Osteoblast (primary cell): ENCODE measurements at regions not wholly inside any gene's neighbourhood (a gene's known extent, or its start where the extent isn't known, plus 50 kb on each side); places are given as distances from the start of the nearest gene placed in this dataset.

Experiments
- DNase-seq: peaks from one replicate; pipeline ENCODE4 v3.0.0; 2011; ENCODE audit warnings: low spot score, mixed read lengths; ENCODE audit not compliant: insufficient read length; ENCODE audit errors: missing footprints
- H2AFZ ChIP-seq: 2 replicates; pipeline ENCODE4 v1.6.0; 2011; ENCODE audit warnings: mild to moderate bottlenecking, low read length
- H3K27ac ChIP-seq: 2 replicates; pipeline ENCODE4 v1.5.1; 2011; ENCODE audit warnings: mild to moderate bottlenecking, low read depth, low read length, moderate library complexity
- H3K27me3 ChIP-seq: 2 replicates; pipeline ENCODE4 v1.6.0; 2012; ENCODE audit warnings: mild to moderate bottlenecking, control low read depth, inconsistent platforms, low read length, moderate library complexity; ENCODE audit not compliant: insufficient read depth
- H3K36me3 ChIP-seq: 2 replicates; pipeline ENCODE4 v1.5.1; 2011; ENCODE audit warnings: mild to moderate bottlenecking, low read length, control low read depth, moderate library complexity; ENCODE audit not compliant: insufficient read depth
- H3K4me1 ChIP-seq: 2 replicates; pipeline ENCODE4 v1.5.1; 2011; ENCODE audit warnings: mild to moderate bottlenecking, low read length, control low read depth, moderate library complexity; ENCODE audit not compliant: insufficient read depth
- H3K4me2 ChIP-seq: 2 replicates; pipeline ENCODE4 v1.6.0; 2011; ENCODE audit warnings: mild to moderate bottlenecking, low read length; ENCODE audit not compliant: insufficient read depth
- H3K4me3 ChIP-seq: fragments of 200-600 bp; sonication (generic); 3 replicates; pipeline ENCODE4 v1.5.1; 2012; ENCODE audit warnings: mild to moderate bottlenecking, low read length, inconsistent platforms; ENCODE audit not compliant: insufficient read depth
- H3K79me2 ChIP-seq: 2 replicates; pipeline ENCODE4 v1.6.0; 2012; ENCODE audit warnings: mild to moderate bottlenecking, low read length, control low read depth, inconsistent platforms; ENCODE audit not compliant: insufficient read depth
- H3K9me3 ChIP-seq: 2 replicates; pipeline ENCODE4 v1.5.1; 2011; ENCODE audit warnings: low read depth, low read length, control low read depth
- H4K20me1 ChIP-seq: 2 replicates; pipeline ENCODE4 v1.6.0; 2012; ENCODE audit warnings: mild to moderate bottlenecking, low read length, control low read depth; ENCODE audit not compliant: insufficient read depth
- TF ChIP-seq, protein P1 (sequence below): IDR thresholded peaks from 2 replicates; pipeline ENCODE4 v1.5.1; 2011; ENCODE audit warnings: mild to moderate bottlenecking, low read depth, low read length, moderate library complexity; ENCODE audit errors: extremely low read depth

DNA sequence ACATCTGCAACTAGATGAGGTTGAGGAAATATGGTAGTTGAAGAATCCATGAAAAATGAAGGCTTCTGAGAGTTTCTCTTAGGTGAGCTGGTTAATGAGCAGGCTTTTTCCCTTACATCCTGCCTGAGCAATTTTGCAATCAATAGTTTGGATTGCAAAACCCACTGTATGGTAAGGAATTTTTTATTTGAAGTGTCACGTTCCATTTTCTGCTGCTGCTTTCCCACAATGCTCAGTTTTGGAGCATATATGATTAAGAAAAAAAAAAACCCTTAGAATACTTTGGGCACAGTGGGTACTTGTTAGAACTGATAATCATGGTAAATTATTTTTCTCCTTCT lies 144.2 kb downstream of the PCSK1 start:
- no peaks in the 10 kb centered on the region for H3K79me2 ChIP-seq
- H2AFZ ChIP-seq = no peak overlapping the region
- peak overlapping the region; percentile 42 for H3K4me2 ChIP-seq
- no peaks in the 10 kb centered on the region for H4K20me1 ChIP-seq
- no peak for DNase-seq
- no peaks in the 10 kb centered on the region for H3K9me3 ChIP-seq
- H3K36me3 ChIP-seq = no peaks in the 10 kb centered on the region
- TF ChIP-seq, protein P1, sequence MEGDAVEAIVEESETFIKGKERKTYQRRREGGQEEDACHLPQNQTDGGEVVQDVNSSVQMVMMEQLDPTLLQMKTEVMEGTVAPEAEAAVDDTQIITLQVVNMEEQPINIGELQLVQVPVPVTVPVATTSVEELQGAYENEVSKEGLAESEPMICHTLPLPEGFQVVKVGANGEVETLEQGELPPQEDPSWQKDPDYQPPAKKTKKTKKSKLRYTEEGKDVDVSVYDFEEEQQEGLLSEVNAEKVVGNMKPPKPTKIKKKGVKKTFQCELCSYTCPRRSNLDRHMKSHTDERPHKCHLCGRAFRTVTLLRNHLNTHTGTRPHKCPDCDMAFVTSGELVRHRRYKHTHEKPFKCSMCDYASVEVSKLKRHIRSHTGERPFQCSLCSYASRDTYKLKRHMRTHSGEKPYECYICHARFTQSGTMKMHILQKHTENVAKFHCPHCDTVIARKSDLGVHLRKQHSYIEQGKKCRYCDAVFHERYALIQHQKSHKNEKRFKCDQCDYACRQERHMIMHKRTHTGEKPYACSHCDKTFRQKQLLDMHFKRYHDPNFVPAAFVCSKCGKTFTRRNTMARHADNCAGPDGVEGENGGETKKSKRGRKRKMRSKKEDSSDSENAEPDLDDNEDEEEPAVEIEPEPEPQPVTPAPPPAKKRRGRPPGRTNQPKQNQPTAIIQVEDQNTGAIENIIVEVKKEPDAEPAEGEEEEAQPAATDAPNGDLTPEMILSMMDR = no peak
- no peak overlapping the region for H3K4me3 ChIP-seq
- H3K27ac ChIP-seq = peak overlapping the region; percentile 62
- H3K27me3 ChIP-seq = no peaks in the 10 kb centered on the region
- H3K4me1 ChIP-seq = peaks cover 19% of the 10 kb centered on the region

DNA sequence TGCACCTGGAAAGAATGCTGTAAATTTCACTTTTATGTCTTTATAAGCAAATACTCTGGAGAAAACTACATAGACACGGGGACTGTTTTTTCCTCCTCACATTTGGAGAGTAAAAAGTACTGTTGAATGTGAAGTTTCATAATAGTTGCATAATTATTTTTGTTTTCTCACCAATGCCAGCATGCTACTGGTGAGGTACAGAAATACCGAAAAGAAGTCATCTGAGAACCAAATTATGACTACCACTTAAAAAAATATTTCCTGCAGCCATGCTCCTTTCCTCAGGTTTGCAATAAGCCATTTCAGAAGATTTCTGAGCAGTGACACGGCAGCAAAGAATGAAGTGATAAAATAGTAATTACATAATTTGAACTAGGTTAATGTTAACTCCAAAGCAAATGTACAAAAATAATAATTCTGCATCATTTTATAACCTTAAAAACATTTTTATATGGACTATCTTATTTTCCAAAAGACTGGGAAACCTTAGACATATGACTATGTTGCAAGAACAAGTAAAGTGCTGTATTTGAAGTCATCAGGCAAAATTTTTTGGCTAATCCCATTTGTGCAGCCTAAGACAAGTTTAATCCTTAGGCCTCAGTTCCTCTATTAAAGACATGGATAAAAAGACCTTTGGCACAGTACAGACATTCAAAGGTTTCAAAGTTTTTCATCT lies 144.7 kb downstream of the PCSK1 start:
- H3K36me3 ChIP-seq = no peaks in the 10 kb centered on the region
- no peak overlapping the region for H2AFZ ChIP-seq
- H3K27me3 ChIP-seq = no peaks in the 10 kb centered on the region
- peak overlapping the region; percentile 42 for H3K4me2 ChIP-seq
- no peak overlapping the region for H3K4me3 ChIP-seq
- TF ChIP-seq, protein P1 = no peak
- H3K9me3 ChIP-seq = no peaks in the 10 kb centered on the region
- H4K20me1 ChIP-seq = no peaks in the 10 kb centered on the region
- H3K4me1 ChIP-seq = peaks cover 19% of the 10 kb centered on the region
- DNase-seq = peak; percentile 34
- no peaks in the 10 kb centered on the region for H3K79me2 ChIP-seq
- peak overlapping the region; percentile 62 for H3K27ac ChIP-seq

DNA sequence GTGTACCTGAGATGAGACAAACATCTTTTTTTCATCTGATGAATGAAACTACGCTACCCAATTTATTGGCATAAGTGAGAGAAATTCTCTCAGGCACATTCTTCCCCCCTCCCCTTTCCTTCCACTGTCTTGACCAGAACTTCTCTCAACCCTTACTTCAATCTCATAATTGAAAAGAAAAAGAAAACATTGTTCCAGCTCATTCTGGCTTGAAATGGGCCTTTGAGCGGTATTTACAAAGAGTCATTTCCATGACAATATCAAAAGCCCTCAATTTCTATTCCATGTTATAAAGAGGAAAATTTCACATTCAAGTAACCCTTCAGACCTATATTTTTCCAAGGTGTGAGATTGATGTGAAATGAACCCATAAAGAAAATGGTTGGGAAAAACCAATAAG lies 145.9 kb downstream of the PCSK1 start:
- Histone ChIP-seq H3K36me3 (no peaks in the 10 kb centered on the region), H3K79me2 (no peaks in the 10 kb centered on the region), H3K27me3 (no peaks in the 10 kb centered on the region), H2AFZ (no peak overlapping the region), H3K4me3 (no peak overlapping the region), H3K27ac (peak overlapping the region; percentile 62), H3K4me2 (no peak overlapping the region), H3K9me3 (no peaks in the 10 kb centered on the region), H4K20me1 (no peaks in the 10 kb centered on the region), H3K4me1 (peaks cover 19% of the 10 kb centered on the region)
- TF ChIP-seq, protein P1 = no peak
- no peak for DNase-seq

DNA sequence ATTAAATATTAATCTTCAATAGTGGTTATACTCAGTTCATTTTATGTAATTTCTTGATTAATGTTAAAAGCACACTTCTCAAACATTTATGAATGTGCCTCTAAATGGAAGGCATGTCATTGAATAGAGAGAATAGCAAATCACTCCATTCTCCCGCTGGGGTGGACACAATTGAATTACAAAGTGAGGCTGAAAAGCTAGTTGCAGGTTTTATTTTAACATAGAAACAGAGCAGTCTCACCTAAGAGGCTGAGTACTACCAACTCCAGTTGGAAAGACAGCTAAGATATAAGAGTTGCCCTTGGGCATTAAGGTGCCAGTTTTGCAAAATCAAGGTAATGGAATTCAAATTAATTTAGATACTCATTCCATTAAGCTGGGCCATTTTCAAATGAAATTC lies 147.2 kb downstream of the PCSK1 start:
- Histone ChIP-seq H4K20me1 (no peaks in the 10 kb centered on the region), H3K4me1 (peaks cover 19% of the 10 kb centered on the region), H3K4me3 (no peak overlapping the region), H2AFZ (no peak overlapping the region), H3K9me3 (no peaks in the 10 kb centered on the region), H3K27ac (no peak overlapping the region), H3K79me2 (no peaks in the 10 kb centered on the region), H3K4me2 (no peak overlapping the region), H3K27me3 (no peaks in the 10 kb centered on the region), H3K36me3 (no peaks in the 10 kb centered on the region)
- no peak for DNase-seq
- TF ChIP-seq, protein P1 = no peak
